Retinal pigment epithelial cell (primary cell): ENCODE measurements at regions not wholly inside any gene's neighbourhood (a gene's known extent, or its start where the extent isn't known, plus 50 kb on each side); places are given as distances from the start of the nearest gene placed in this dataset.

Experiments used
- DNase-seq: peaks from one replicate; pipeline ENCODE4 v3.0.0-alpha.2; 2010; ENCODE audit warnings: low read depth
- H3K4me3 ChIP-seq: 2 replicates; pipeline ENCODE4 v1.5.1; 2011; ENCODE audit warnings: mild to moderate bottlenecking, low read length, control low read depth, moderate library complexity
- TF ChIP-seq, protein P1 (sequence below): conservative IDR thresholded peaks from 2 replicates; pipeline ENCODE4 v1.5.1; 2011; ENCODE audit warnings: low read depth, low read length, control low read depth, inconsistent platforms

DNA sequence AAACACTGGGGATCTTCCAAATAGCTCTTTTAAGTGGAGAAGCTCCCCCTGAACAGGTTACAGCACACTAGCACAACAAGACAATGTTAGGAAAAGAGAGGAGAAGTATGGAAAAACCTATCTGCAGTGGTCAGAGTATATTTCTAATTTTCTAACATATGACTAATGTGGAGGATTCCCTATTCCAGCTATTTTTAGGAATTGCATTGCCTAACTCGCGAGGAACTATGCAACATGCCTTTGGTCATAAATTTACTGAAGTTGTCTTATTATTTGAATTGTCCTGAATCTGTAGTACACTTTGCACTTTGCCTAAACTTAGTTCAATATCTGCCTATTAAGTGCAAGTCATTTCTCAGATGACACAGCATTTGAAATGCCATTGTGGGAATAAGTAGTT is 381.4 kb downstream of the CCDC85A start:
- H3K4me3 ChIP-seq, result no peak overlapping the region
- TF ChIP-seq, protein P1, sequence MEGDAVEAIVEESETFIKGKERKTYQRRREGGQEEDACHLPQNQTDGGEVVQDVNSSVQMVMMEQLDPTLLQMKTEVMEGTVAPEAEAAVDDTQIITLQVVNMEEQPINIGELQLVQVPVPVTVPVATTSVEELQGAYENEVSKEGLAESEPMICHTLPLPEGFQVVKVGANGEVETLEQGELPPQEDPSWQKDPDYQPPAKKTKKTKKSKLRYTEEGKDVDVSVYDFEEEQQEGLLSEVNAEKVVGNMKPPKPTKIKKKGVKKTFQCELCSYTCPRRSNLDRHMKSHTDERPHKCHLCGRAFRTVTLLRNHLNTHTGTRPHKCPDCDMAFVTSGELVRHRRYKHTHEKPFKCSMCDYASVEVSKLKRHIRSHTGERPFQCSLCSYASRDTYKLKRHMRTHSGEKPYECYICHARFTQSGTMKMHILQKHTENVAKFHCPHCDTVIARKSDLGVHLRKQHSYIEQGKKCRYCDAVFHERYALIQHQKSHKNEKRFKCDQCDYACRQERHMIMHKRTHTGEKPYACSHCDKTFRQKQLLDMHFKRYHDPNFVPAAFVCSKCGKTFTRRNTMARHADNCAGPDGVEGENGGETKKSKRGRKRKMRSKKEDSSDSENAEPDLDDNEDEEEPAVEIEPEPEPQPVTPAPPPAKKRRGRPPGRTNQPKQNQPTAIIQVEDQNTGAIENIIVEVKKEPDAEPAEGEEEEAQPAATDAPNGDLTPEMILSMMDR, result no peak
- DNase-seq, result no peak

GRCh38 chr2:56571074-56571473 is 387.3 kb downstream of the CCDC85A start:
- H3K4me3 ChIP-seq, result no peak overlapping the region
- DNase-seq, result no peak
- TF ChIP-seq, protein P1, result no peak

GRCh38 chr2:56576001-56576400 is 392.2 kb downstream of the CCDC85A start:
- TF ChIP-seq, protein P1, result no peak
- no peak overlapping the region for H3K4me3 ChIP-seq
- DNase-seq, result no peak

DNA sequence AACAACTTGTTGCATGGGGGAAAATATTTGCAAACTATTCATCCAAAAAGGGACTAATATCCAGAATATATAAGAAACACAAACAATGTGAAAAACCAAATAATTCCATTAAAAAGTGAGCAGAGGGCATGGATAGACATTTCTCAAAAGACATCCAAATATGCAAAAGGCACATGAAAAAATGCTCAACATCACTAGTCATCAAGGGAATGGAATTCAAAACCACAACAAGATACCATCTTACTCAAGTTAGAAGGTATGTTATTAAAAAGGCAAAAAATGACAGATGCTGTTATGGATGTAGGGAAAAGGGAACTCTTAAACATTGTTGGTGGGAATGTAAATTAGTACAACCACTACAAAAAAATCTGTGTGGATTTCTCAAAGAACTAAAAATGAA is 396.5 kb downstream of the CCDC85A start:
- TF ChIP-seq, protein P1, result no peak
- DNase-seq, result peak; percentile 39
- no peak overlapping the region for H3K4me3 ChIP-seq

DNA sequence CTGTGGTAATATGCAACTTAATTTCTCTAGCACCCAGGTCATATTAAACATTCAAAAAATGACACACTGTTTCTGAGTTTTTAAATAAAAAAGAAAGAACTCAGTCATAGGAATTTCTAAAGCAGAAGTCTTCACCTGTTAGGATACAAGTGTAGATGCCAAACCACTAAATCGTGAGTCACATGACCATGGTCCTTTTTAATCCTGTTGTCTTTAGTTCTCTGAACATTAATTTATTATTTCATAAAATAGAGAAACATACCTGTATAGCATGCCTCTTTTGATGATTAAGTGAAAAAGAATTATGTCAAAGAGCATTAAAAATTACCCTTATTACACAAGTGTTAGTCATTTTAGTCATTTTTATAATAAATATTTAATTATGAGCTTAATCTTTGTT is 398.8 kb downstream of the CCDC85A start:
- TF ChIP-seq, protein P1, result no peak
- peak; percentile 38 for DNase-seq
- H3K4me3 ChIP-seq, result no peak overlapping the region

DNA sequence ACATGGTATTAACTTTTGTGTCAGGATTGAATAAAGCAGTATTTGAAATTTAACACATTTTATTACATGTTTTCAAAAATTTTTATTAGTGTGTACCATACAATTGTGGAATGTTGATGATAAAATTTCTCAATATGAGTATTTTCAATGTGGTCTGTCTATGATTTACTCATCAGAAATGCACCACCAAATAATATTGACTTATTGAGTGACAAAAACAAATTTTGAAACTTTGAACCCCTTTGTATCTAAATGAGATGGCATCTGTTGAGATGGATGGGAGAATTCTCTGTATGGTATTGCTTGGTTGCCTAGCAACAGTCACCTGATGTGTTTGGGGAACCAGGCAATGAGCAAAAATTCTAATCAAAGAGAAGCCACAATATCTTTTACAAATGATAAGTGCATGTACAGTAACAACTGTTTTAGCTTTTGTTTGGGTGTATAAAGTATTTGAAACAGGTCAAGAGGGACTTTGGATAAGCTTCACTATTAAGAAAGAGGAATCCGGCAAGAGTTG is 400.1 kb downstream of the CCDC85A start:
- H3K4me3 ChIP-seq, result no peak overlapping the region
- no peak for DNase-seq
- TF ChIP-seq, protein P1, result no peak

GRCh38 chr2:56587456-56587855 is 403.7 kb downstream of the CCDC85A start:
- H3K4me3 ChIP-seq, result no peak overlapping the region
- TF ChIP-seq, protein P1, result no peak
- DNase-seq, result no peak
